ENCODE measurements at regions not wholly inside any gene's neighbourhood (a gene's known extent, or its start where the extent isn't known, plus 50 kb on each side); places are given as distances from the start of the nearest gene placed in this dataset.

GRCh38 chr13:92966341-92966740 is 260.3 kb upstream of the GPC6 start:
- BruUV-seq (replicated peaks): no TSS peak
- FAIRE-seq: no peak

DNA sequence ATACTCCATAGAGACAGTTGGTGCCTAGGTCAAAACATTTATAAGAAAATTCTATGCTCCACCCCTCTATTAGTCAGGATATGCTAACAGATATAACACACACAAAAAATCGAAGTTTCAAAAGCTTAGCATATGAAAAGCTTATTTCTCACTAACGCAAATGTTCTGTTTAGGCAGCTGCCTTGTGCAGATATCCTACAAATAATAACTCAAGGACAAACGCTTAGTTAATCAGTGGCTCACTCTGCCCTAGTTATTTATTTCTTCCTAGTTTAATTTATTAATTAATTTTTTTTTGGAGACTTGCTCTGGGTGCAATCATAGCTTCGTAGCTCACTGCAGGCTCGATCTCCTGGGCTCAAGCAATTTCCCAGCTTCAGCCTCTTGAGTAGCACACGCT is 259.7 kb upstream of the GPC6 start:
- H4K20me1 ChIP-seq (replicated peaks; ENCODE audit: control insufficient read depth, extremely low read depth, insufficient read depth, low read length): no peaks in the 10 kb centered on the region
- no TSS peak for BruUV-seq (replicated peaks)
- no peak for FAIRE-seq
- ChIA-PET CTCF (interaction anchor here (1.2 kb wide), 1 partner anchor 16 kb away, joined by 4 read pairs; no protein-coding TSS in a partner anchor), POLR2A (no interaction called here)
- H3K36me3 ChIP-seq (ENCODE audit: control insufficient read depth in 2 of 2, extremely low read depth in 1 of 2, insufficient read depth in 2 of 2, low read length in 2 of 2): no peaks in the 10 kb centered on the region
- intact Hi-C loops (cut with micrococcal nuclease): no loop called here
- H3K4me2 ChIP-seq (ENCODE audit: insufficient read depth, low read length): no peak overlapping the region
- no peaks in the 10 kb centered on the region for H3K79me2 ChIP-seq (ENCODE audit: control insufficient read depth, insufficient read depth, low read length)
- no peak overlapping the region for H3K4me3 ChIP-seq (replicated peaks in 1 of 3; ENCODE audit: insufficient read depth in 1 of 3, low read depth in 1 of 3, low read length in 3 of 3)
- H2AFZ ChIP-seq (ENCODE audit: low read depth, low read length): no peak overlapping the region
- peaks cover 12% of the 10 kb centered on the region for H3K9me3 ChIP-seq (replicated peaks; ENCODE audit: control insufficient read depth, insufficient read depth, low read length)
- no peaks in the 10 kb centered on the region for H3K9me1 ChIP-seq (replicated peaks; ENCODE audit: control insufficient read depth, extremely low read depth, insufficient read depth, low read length)
- H3K27ac ChIP-seq (ENCODE audit: insufficient read depth, low read depth, low read length): no peak overlapping the region
- no peak for DNase-seq (ENCODE audit: low read depth, low spot score)
- H3K4me1 ChIP-seq (ENCODE audit: control insufficient read depth, extremely low read depth, insufficient read depth, low read length): no peaks in the 10 kb centered on the region
- TF ChIP-seq, protein P1, sequence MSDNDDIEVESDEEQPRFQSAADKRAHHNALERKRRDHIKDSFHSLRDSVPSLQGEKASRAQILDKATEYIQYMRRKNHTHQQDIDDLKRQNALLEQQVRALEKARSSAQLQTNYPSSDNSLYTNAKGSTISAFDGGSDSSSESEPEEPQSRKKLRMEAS (IDR thresholded peaks at IDR 0.05; ENCODE audit: insufficient read depth, insufficient read length): no peak
- TF ChIP-seq MYC (IDR thresholded peaks at IDR 0.05; ENCODE audit: low read depth, low read length) (no peak), CTCF (IDR thresholded peaks at IDR 0.05; ENCODE audit: extremely low read depth in 1 of 2, insufficient read depth in 1 of 2, low read depth in 1 of 2, low read length in 2 of 2) (no peak), EZH2 (IDR thresholded peaks at IDR 0.05; ENCODE audit: borderline replicate concordance, low read depth, low read length, severe bottlenecking) (no peak), POLR2AphosphoS5 (IDR thresholded peaks at IDR 0.05; ENCODE audit: insufficient read depth, low read depth, low read length) (no peak), POLR2A (IDR thresholded peaks at IDR 0.05; ENCODE audit: low read depth, low read length) (no peak), FOS (IDR thresholded peaks at IDR 0.05; ENCODE audit: borderline replicate concordance, insufficient read depth, low read length) (no peak), GATA2 (IDR thresholded peaks at IDR 0.05; ENCODE audit: insufficient read depth, insufficient read length, low read depth, low read length) (no peak), JUN (IDR thresholded peaks at IDR 0.05; ENCODE audit: borderline replicate concordance, insufficient read depth, insufficient read length, low read depth) (no peak)
- H3K9ac ChIP-seq (replicated peaks; ENCODE audit: extremely low read depth, insufficient read depth, low read length): no peak overlapping the region
- H3K27me3 ChIP-seq (ENCODE audit: control insufficient read depth in 2 of 2, insufficient read depth in 2 of 2, low read length in 2 of 2): no peaks in the 10 kb centered on the region
- dilution Hi-C loops (cut with MboI; ENCODE audit: extremely low pct_ligation_motif_present, low sequenced_read_pairs): no loop called here

More at GRCh38 chr13:92966341-92966740, 260.3 kb upstream of the GPC6 start:
- H2AFZ ChIP-seq (ENCODE audit: low read depth, low read length): no peak overlapping the region
- H3K9me1 ChIP-seq (replicated peaks; ENCODE audit: control insufficient read depth, extremely low read depth, insufficient read depth, low read length): no peaks in the 10 kb centered on the region
- ChIA-PET CTCF (interaction anchor here (1.2 kb wide), 1 partner anchor 16 kb away, joined by 4 read pairs; no protein-coding TSS in a partner anchor), POLR2A (no interaction called here)
- H3K27ac ChIP-seq (ENCODE audit: insufficient read depth, low read depth, low read length): no peak overlapping the region
- no peaks in the 10 kb centered on the region for H4K20me1 ChIP-seq (replicated peaks; ENCODE audit: control insufficient read depth, extremely low read depth, insufficient read depth, low read length)
- H3K4me1 ChIP-seq (ENCODE audit: control insufficient read depth, extremely low read depth, insufficient read depth, low read length): no peaks in the 10 kb centered on the region
- H3K9me3 ChIP-seq (replicated peaks; ENCODE audit: control insufficient read depth, insufficient read depth, low read length): peaks cover 10% of the 10 kb centered on the region
- intact Hi-C loops (cut with micrococcal nuclease) (no loop called here), dilution Hi-C loops (cut with MboI; ENCODE audit: extremely low pct_ligation_motif_present, low sequenced_read_pairs) (no loop called here)
- no peaks in the 10 kb centered on the region for H3K27me3 ChIP-seq (ENCODE audit: control insufficient read depth in 2 of 2, insufficient read depth in 2 of 2, low read length in 2 of 2)
- no peak overlapping the region for H3K4me3 ChIP-seq (replicated peaks in 1 of 3; ENCODE audit: insufficient read depth in 1 of 3, low read depth in 1 of 3, low read length in 3 of 3)
- H3K4me2 ChIP-seq (ENCODE audit: insufficient read depth, low read length): no peak overlapping the region
- no peak for TF ChIP-seq MYC (IDR thresholded peaks at IDR 0.05; ENCODE audit: low read depth, low read length)
- no peak for TF ChIP-seq POLR2A (IDR thresholded peaks at IDR 0.05; ENCODE audit: low read depth, low read length)
- no peak for TF ChIP-seq GATA2 (IDR thresholded peaks at IDR 0.05; ENCODE audit: insufficient read depth, insufficient read length, low read depth, low read length)
- no peak for TF ChIP-seq EZH2 (IDR thresholded peaks at IDR 0.05; ENCODE audit: borderline replicate concordance, low read depth, low read length, severe bottlenecking)
- TF ChIP-seq CTCF (IDR thresholded peaks at IDR 0.05; ENCODE audit: extremely low read depth in 1 of 2, insufficient read depth in 1 of 2, low read depth in 1 of 2, low read length in 2 of 2): no peak
- no peak for DNase-seq (ENCODE audit: low read depth, low spot score)
- H3K36me3 ChIP-seq (ENCODE audit: control insufficient read depth in 2 of 2, extremely low read depth in 1 of 2, insufficient read depth in 2 of 2, low read length in 2 of 2): no peaks in the 10 kb centered on the region
- H3K9ac ChIP-seq (replicated peaks; ENCODE audit: extremely low read depth, insufficient read depth, low read length): no peak overlapping the region
- H3K79me2 ChIP-seq (ENCODE audit: control insufficient read depth, insufficient read depth, low read length): no peaks in the 10 kb centered on the region

All from endothelial cell of umbilical vein (primary cell).